ENCODE measurements at regions not wholly inside any gene's neighbourhood (a gene's known extent, or its start where the extent isn't known, plus 50 kb on each side); places are given as distances from the start of the nearest gene placed in this dataset.

DNA sequence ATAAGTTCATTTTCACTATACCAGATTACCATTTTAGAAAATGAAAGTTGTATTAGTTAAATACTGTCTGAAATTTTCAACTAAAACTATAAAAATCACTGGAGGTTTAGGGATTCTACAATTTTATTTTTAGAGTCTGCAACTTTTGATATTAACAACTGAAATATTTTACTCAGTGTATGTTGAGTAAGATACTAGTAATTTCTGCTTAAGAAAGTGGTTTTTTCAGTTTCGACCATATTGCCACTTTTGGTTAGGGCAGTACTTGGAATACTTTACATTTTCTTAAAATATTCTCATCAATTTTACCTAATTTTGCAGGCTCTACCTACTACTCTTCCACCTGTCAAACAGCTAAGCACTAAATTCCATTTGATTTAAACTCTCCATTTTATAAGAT lies 59.6 kb downstream of the KCNRG start:
- no peak for TF ChIP-seq EZH2 (IDR thresholded peaks at IDR 0.05; ENCODE audit: low read depth)
- TF ChIP-seq, protein P1, sequence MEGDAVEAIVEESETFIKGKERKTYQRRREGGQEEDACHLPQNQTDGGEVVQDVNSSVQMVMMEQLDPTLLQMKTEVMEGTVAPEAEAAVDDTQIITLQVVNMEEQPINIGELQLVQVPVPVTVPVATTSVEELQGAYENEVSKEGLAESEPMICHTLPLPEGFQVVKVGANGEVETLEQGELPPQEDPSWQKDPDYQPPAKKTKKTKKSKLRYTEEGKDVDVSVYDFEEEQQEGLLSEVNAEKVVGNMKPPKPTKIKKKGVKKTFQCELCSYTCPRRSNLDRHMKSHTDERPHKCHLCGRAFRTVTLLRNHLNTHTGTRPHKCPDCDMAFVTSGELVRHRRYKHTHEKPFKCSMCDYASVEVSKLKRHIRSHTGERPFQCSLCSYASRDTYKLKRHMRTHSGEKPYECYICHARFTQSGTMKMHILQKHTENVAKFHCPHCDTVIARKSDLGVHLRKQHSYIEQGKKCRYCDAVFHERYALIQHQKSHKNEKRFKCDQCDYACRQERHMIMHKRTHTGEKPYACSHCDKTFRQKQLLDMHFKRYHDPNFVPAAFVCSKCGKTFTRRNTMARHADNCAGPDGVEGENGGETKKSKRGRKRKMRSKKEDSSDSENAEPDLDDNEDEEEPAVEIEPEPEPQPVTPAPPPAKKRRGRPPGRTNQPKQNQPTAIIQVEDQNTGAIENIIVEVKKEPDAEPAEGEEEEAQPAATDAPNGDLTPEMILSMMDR (conservative IDR thresholded peaks at IDR 0.05) = no peak

All from PC-9 (cell line).